IMR-90 (cell line): ENCODE measurements at regions not wholly inside any gene's neighbourhood (a gene's known extent, or its start where the extent isn't known, plus 50 kb on each side); places are given as distances from the start of the nearest gene placed in this dataset.

Experiments
- CTCF ChIP-seq: conservative IDR thresholded peaks from 2 replicates; pipeline ENCODE4 v1.5.1; 2012; ENCODE audit warnings: mild to moderate bottlenecking, low read depth, low read length, improper control_type of control experiment
- NFE2L2 ChIP-seq: fragments of 150-350 bp; IDR thresholded peaks from 2 replicates; pipeline ENCODE4 v1.6.1; 2016; ENCODE audit warnings: low read depth, mild to moderate bottlenecking, low read length
- POLR2A ChIP-seq: IDR thresholded peaks from 2 replicates; pipeline ENCODE4 v1.6.1; 2012; ENCODE audit warnings: mild to moderate bottlenecking, low read depth, low read length
- RAD21 ChIP-seq: IDR thresholded peaks from 2 replicates; pipeline ENCODE4 v1.6.1; 2012; ENCODE audit warnings: low read length, improper control_type of control experiment
- RFX5 ChIP-seq: IDR thresholded peaks from 2 replicates; pipeline ENCODE4 v1.8.0; 2012; ENCODE audit warnings: low read depth, mild to moderate bottlenecking, low read length, moderate library complexity

- no peak for TF ChIP-seq POLR2A
- TF ChIP-seq CTCF: no peak
- TF ChIP-seq RAD21: no peak
- TF ChIP-seq NFE2L2: no peak
- TF ChIP-seq RFX5: no peak
Observed at GRCh38 chr12:42980441-42980840, 390.9 kb upstream of the PRICKLE1 start.
